SW480 (cell line): ENCODE measurements at regions not wholly inside any gene's neighbourhood (a gene's known extent, or its start where the extent isn't known, plus 50 kb on each side); places are given as distances from the start of the nearest gene placed in this dataset.
"Not testable (repeated sequence)": the region's sequence is repeated elsewhere in the genome, so short reads cannot be mapped to it uniquely, and the experiment has no call there.

Source experiments
- DNase-seq: peaks from one replicate; pipeline ENCODE4 v3.0.0-alpha.2; 2016; ENCODE audit warnings: low spot score

DNA sequence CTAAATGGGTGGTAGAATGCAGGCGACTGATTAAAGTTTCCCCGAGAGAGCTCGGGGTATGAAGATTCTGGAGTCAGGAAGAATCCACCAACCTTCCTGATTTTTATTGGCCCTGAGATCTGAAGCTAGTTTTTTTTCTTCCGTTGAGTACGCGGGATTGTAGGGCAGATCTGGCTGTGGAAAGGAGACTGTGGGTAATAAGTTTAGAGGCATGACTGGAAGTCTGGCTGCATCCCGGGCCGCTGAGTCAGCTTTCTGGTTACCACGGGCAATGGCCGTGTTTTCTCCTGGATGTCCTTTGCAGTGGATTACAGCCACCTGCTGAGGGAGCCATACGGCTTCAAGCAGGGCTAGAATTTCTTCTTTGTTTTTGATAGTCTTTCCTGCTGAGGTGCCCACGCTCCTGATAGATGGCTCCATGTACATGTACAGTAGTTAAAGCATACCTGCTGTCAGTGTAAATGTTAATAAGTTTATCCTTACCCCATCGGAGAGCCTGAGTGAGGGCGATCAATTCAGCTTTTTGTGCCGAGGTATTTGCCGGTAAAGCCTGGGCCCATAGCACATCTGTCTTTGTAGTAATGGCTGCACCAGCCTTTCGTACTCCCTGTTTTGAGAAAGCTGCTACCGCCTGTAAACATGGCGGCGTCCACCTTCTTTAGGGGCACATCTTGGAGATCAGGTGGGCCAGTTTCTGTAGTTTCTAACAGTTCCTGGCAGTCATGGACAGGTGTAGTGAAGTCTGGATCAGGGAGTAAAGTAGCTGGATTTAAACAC lies 154.0 kb downstream of the TRIM27 start:
- DNase-seq: no peak

DNA sequence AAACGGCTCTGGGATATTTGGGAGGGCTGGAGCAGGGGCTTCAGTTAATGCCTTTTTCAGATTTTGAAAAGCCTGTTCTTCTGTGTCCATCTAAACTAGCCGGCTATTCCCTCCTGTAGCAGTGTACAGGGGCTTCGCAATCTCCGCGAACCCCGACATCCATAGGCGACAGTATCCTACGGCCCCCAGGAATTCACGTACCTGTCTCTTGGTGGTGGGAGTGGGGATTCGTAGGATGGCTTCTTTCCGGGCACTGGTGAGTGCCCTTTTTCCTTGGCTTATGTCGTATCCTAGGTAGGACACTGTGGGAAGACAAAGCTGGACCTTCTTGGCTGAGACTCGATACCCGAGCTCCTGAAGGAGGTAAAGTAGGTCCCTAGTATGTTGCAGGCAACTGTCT lies 153.1 kb downstream of the TRIM27 start:
- no peak for DNase-seq

DNA sequence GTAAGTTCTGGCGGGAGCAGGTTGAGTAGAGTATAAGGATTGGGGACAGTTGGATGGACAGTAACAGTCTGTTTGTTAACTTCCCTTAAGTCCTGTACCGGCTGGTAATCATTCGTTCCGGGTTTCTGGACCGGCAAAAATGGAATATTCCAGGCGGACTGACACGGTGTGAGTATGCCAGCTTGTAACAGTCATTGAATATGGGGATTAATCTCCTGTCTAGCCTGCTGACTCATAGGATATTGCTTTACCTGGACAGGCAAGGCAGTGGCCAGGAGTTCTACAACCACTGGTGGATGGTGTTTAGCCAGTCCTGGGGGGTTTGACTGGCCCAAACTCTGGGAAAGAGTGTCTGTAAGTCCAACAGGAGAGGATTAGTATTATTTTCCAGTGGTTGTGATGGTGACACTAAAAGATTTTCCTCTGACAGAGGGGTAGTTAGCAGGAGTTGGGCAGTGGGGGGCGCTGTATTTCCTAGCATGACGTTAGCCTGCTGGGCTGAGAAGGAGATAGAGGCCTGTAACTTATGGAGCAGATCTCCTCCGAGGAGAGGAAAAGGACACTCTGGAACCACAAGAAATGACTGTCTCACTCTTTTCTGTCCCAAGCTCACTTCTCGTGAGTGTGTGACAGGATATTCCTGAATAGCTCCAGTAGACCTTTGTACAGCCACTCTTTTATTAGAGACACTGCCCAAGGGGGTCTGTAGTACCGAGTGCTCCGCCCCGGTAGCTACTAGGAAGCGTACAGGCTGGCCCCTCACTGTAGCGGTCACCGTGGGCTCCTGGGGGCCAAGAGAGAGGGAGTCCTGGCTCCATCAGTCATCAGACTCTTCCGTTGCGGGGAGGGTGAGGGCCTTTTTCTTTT lies 152.2 kb downstream of the TRIM27 start:
- no peak for DNase-seq

DNA sequence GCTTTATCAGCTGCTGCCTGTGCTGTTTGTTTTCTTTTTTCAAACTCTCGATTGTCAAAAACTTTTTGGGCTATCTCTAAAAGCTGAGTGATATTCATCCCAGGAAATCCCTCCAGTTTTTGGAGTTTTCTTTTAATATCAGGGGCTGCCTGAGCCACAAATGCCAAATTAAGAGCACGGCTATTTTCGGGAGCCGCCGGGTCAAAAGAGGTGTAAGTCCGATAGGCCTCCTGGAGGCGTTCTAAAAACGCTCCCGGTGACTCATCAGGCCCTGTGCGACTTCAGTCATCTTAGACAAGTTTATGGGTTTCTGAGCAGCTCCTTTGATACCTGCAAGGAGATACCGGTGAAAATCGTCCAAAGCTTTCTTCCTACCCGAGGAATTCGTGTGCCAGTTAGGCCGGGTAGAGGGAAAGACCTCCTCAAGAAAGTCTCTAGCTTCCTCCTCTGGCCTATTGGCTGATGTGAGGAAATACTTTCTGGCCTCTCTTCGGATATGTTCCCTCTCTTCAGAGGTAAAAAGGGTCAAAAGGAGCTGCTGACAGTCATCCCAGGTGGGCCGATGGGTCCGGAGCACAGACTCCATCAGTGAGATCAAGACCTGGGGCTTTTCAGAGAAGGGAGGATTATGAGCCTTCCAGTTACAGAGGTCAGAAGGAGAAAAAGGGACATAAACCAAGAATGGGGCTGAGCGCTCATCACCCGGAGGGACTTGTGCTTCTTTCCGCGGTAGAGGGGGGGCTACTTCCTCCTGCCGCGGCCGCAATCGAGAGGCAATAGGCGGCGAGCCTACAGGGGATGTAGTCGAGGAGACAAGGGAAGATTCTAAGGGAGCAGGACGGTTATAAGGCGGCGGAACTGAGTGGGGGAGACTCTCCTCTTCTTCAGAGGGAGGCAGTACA lies 151.1 kb downstream of the TRIM27 start:
- DNase-seq: no peak

DNA sequence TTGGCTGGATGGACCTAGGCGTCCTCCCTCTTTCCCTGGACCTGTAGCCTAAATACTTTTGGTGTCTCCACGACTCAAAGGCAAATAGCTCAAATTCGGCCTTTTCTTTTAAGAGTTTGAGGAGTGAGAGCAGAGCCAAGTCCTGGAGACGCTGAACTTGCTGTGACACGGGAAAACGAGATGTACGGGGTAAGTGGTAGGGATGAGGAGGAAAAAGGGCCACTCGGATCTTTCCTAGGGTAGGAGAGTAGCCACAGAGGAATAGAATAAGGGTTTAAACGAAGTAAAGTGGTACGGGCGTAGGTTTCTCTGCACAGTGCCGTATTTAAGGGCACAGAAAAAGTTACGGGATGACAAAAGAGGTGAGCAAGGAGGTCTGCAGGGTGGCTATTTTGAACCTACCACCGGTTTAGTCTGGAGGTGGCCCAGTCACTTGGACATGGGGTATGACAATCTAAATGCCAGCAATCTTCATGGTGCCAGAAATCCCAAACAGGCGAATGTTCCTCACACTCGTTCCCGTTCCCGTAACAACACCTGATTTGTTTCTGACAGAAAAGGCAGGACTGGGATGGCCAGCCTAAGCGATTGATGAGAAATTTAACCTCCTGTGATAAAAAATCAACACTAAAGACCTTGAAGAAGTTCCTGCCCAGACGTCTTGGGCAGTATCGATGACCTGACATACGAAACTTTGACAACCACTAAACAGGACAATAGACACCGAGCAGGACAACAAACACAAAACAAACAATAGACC lies 149.3 kb downstream of the TRIM27 start:
- no peak for DNase-seq

DNA sequence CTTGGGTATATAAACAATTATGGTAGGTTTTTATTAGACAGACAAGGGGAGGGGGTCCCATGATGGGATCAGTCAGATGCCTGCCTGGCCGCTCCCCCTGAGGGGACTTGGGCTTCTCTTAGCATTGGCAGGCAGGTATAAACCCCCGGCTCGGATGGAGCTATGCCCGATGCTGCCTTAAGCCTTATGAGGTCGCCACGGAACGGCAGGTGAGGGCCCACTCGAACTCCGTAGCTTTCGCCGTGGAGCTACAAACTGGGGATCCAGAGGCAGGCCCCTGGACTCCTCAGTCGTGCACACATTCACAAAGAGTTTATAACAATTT lies 148.8 kb downstream of the TRIM27 start:
- no peak for DNase-seq

DNA sequence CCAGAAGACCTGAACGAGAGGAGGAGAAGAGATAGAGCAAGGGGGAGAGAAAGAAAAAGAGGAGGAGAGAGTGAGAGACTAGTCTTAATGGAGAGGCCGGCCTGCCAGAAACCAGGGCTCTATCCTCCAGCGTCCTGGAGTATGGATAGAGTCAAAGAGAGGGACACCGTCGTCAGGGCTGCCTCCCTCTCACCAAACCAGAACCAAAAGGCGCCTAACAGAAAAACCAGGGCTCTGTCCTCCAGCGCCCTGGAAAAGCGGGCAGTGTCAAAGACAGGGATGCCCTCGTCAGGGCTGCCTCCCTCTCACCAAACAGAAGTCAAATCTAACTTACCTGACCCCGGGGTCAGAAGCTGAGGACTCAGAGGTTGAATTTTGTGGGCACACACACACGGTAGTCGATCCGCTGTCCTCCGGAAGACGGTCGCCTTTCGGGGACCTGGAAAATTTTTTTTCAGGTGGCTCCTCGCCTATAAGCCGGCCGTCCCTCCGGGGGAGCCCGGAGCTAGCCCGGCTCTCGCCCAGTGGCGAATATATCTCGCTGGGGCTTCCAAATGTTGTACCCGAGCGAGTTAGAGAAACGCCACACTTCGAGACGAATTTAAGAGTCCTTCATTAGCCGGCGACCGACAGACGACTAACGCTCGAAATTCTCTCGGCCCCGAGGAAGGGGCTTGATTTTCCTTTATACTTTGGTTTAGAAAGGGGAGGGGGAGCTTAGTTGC lies 148.2 kb downstream of the TRIM27 start:
- no peak for DNase-seq

DNA sequence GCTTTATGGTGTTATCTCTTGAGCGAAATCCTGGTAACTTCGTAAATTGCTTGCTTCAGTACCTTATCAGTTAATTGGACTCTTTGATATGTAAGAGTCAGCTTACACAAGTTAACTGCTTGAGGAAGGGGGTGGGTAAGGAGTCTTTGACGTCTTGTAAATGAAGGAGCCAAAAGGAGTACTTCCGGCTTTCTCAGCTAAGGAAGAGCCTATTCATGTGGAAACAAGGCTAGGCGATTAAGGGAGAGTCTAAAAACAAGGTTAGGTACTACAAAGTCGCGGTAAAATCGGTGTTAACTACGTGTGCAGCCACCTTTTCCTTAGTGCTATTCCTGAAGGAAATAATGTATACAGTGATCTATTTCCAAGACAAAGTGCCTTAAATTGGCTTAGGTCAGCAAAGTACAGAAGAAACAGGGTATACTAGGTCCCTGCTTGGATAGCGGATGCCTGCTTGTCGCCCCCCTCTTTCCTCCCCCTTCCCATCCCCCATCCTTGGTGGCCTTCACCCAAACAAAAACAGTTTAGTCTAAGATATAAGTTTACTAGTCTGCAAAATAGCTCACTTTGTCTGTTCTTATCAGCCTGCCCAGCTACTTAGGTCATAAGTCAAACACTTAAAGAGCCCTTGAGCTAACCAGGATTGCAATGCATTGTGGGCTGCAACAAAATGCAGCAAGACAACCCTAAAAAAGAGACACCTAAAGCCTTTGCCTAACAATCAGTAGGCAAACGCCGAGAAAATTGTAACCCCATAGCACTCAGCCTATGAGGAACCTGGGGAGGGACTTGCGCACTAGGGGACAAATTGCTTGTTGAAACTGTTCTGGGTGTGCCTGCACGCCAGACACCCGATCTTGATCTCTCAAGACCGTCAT lies 147.3 kb downstream of the TRIM27 start:
- no peak for DNase-seq

DNA sequence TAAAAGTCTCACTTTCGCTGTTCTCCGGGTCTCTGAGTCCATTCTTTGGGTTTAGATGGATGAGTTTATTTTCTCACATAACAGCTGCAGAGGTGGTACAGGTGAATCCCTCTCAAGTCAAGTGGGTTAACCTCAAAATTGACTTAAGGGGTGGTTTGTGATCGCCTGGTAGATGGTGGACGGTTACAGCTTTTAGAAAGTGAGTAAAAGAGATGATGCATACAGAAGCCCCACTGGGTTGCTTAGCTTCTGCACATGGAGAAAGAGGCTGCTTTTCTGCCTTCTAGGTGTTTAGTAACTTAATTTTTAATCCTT lies 146.7 kb downstream of the TRIM27 start:
- no peak for DNase-seq

DNA sequence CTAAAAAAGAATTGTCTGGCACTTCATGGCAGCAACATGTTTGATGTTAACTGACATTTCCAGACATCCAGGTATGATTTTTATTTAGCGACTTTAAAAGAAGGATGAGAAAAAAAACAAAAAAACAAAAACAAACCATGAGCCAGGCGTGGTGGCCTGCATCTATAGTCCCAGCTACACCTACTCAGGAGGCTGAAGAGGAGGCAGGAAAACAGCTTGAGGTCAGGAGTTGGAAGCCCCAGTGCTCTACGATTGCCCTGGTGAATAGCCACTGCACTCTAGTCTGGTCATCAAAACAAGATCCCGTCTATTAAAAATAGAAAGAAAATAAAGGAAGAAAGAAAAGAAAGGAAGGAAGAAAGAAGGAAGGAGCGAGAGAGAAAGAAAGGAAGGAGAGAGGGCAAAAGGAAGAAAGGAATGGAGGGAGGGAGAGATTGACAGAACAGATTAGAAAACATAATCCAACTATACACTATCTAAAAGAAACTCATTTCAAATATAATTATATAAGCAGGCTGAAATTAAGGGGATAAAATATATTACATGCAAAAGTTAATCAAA lies 141.6 kb downstream of the TRIM27 start:
- DNase-seq: no peak

DNA sequence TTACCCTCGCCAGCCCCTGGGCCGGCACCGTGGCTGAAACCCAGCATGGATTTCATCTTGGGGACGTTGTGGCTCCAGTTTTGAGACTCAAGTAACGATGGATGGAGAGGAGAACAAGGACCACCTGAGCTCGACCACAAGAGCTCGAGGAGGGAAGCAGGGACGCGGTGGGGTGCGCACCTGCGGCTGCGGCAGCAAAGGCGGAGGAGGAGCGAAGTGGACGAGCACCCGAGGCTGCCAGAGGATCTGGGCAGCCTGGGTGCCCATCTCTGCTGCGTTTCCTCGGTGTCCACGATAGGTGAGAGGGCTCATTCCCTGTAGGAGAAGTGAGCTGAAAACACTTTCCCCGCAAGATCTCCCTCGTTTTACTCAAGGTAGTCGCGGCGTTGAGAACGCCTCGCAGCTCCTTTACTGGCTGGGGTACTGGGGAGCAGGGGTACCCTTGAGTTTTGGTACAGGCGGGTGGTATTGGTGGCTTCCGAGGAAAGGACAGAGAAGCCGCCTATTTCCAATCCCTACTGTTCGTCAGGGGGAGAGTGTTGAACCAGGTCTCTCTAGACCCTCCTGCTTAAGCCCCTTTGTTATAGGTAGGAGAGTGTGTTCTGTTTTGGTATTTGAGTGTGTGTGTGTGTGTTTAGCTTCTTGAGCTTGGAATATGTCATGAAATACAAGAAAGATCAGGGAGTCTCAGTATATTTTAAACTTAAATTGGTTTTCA lies 137.7 kb downstream of the TRIM27 start:
- no peak for DNase-seq

DNA sequence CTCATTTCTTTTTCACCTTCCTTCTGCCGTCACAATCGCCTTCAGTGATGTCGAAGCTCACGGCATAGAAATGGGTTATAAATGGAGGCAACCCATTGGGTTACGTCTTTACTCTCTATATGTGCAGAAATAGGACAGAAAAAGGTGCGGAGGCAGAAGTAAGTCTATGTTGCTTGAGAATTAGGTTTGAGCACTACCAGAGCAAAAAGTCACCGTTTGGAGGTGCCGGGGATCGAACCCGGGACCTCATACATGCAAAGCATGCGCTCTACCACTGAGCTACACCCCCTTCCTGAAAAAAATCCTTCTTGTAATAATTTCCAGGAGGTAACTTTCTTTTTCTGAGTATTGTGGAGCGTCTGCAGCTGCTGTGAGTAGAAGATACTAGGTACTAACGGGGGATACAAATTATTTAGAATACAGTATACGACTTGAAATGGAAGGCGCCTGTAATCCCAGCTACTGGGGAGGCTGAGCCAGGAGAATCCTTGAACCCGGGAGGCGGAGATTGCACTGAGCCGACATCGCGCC lies 134.2 kb downstream of the TRIM27 start:
- DNase-seq: peak; percentile 51

DNA sequence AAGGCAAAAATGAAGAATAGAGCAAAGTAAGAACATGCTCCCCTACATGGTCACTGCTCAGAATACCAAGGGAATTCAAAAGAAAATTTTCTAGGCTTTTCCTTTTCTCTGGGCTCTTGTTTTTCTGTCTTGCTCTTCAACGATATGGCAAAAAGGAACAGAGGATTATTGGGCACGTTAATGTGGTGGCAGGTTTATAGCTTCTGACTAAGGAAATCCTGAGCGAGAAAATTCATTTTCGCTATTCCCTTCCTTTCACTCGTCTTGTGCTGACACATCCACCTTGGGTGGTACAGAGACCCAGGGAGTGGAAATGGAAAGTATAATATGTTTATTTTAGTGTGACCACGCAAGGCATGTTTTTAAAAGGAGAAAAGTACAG lies 132.8 kb downstream of the TRIM27 start:
- DNase-seq: no peak

DNA sequence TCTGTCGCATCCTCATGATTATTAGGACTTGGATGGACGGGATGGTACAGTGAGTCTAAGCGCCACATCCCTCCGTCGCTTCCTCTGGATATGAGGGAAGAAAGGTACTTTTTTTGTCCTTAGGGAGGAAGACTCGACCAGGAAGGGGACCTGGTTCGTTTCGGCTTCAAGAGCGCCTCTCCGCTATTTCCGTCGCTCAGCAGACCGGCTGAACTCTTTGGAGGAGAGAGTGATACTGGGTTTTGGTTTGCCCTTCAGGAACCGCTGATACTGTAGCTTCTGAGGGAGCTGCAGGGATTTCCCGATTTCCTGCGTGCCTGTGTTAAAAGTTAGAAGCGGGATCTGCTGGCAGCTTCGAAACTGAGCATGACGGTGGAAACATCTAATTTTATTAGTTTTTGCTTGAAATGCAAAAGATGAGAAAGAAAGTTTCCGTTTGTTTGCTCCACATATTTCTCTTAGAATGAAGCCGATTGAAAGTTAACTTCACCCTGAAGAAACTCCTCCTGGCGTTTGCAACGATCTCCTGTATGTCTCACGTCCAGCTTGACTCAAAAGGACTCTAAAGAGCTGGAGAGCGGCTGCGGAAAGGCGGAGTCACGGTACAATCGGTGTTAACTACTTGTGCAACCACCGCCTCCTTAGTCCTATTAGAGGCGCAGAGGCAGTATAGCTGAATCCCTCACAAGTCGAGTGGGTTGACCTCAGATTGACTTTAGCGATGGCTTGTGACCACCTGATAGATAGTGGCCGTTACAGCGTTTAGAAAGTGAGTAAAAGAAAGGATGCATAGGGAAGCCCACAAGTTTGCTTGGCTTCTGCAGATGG lies 129.4 kb downstream of the TRIM27 start:
- DNase-seq: peak; percentile 32

DNA sequence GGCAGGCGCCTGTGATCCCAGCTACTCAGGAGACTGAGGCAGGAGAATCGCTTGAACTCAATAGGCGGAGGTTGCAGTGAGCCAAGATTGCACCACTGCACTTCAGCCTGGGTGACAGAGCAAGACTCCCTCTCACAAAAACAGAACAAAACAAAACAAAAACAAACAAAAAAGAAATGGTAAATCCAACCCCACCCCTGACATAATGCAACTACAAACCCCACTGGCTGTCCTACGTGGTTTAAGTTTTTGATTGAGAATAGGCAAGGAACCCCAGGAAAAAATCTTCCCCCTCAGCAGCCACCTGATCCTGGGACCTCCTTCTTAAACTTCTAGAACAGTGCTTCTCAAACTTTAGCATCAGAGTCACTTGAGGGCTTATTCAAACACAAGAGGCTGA lies 123.1 kb downstream of the TRIM27 start:
- DNase-seq: not testable (repeated sequence)

DNA sequence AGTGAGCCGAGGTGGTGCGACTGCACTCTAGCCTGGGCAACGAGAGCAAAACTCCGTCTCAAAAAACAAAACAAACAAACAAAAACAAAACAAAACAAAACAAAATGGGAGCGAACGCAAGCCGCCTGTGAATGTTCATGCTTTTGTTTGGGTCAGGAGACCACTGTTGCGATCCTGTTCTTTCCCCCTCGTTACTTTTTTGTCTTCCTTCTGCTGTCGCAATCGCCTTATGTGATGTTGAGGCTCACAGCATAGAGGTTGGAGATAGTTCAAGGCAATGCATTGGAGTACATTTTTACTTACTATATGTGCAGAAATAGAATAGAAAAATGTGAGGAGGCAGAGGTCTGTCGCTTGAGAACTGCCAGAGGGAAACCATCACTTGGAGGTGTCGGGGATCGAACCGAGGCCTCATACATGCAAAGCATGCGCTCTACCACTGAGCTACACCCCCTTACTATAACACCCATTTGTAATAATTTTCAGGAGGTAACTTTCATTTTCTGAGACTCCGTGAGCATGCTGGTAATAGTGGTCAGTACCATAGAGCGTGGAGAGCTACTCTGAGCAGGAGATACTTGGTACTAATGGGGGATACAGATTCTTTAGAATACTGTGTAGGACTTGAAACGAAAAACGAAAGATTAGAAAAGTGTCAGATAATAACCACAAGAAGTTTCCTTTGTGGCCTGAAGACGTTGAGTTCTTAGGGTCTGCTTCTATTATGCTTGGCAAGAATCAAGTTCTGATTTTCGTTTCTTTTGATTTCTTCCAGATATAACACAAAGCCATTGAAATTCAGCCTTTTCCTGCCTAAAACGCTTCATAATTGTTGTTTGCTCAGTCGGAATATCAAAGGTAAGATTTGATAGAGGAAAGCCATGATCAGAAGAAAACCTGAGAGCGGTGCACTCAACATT lies 121.1 kb downstream of the TRIM27 start:
- peak; percentile 33 for DNase-seq

DNA sequence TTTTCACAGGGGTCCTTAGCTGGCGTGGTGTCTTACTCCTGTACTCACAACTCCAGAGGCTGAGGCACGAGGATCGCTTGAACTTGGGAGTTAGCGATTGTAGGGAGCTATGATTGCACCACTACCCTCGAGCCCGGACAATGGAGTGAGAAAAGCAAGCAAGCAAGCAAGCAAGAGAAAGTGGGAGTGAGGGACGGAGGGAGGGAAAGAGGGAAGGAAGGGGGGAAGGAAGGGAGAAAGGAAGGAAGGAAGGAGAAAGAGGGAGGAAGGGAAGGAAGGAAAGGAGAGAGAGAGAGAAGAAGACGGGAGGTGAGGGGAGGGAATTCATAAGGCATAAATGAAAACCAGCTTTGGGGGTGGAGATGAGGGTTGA lies 120.5 kb downstream of the TRIM27 start:
- no peak for DNase-seq
